B cell (primary cell): ENCODE measurements at regions not wholly inside any gene's neighbourhood (a gene's known extent, or its start where the extent isn't known, plus 50 kb on each side); places are given as distances from the start of the nearest gene placed in this dataset.

Source experiments
- ATAC-seq: fragments of 200-7000 bp; cut with Tn5 transposase; one replicate; pipeline ENCODE4 v1.10.0; 2021; ENCODE audit warnings: low read depth, mild to moderate bottlenecking, moderate number of reproducible peaks, moderate library complexity
- CTCF ChIA-PET: fragments of 350-600 bp; sonication (Branson Sonifier 250); formaldehyde crosslinking; loops from one replicate; lab custom pipeline; 2021; ENCODE audit warnings: antibody characterized with exemption, inconsistent platforms; lab: Charles Lee
- POLR2A ChIA-PET: fragments of 350-600 bp; sonication (Branson Sonifier 250); formaldehyde crosslinking; loops from one replicate; lab custom pipeline; 2021; ENCODE audit warnings: antibody characterized with exemption; lab: Charles Lee
- DNase-seq: peaks from one replicate; pipeline ENCODE4 v3.0.0; 2013
- H2AFZ ChIP-seq: 2 replicates; pipeline ENCODE4 v1.6.1; 2012; ENCODE audit warnings: mild to moderate bottlenecking, low read depth, low read length; ENCODE audit not compliant: insufficient read depth, poor library complexity, severe bottlenecking
- H3K27ac ChIP-seq, 2 donors: 1 replicate in 1 of 2; 2 replicates in 1 of 2; pipeline ENCODE4 v1.5.1; 2012 to 2013; ENCODE audit warnings: low read length in 2 of 2, mild to moderate bottlenecking in 2 of 2, moderate library complexity in 1 of 2
- H3K27me3 ChIP-seq, 4 experiments: fragments of 200-600 bp in 1 of 4; sonication (generic) in 1 of 4; replicated peaks in 1 of 4; 1 replicate in 2 of 4; 2 replicates in 2 of 4; pipeline versions ENCODE4 v1.6.1 to v1.7.0; 2013 to 2016; ENCODE audit warnings: low read length in 3 of 4, mild to moderate bottlenecking in 2 of 4, mixed read lengths in 1 of 4, moderate library complexity in 1 of 4; ENCODE audit not compliant: insufficient read depth in 4 of 4, control insufficient read depth in 3 of 4; ENCODE audit errors: control extremely low read depth in 1 of 4
- H3K36me3 ChIP-seq, 2 experiments: replicated peaks in 1 of 2; 1 replicate in 1 of 2; 2 replicates in 1 of 2; pipeline versions ENCODE4 v1.6.1 to v1.7.1; 2013; ENCODE audit warnings: low read length in 1 of 2; ENCODE audit not compliant: insufficient read depth in 2 of 2, control insufficient read depth in 1 of 2; ENCODE audit errors: control extremely low read depth in 1 of 2, extremely low read depth in 1 of 2
- H3K4me1 ChIP-seq, 2 donors: fragments of 200-600 bp in 1 of 2; sonication (generic) in 1 of 2; 1 replicate in 1 of 2; 2 replicates in 1 of 2; pipeline versions ENCODE4 v1.5.1 to v1.6.1; 2013 to 2017; ENCODE audit warnings: low read length in 2 of 2; ENCODE audit not compliant: control insufficient read depth in 2 of 2, insufficient read depth in 2 of 2
- H3K4me2 ChIP-seq: replicated peaks from 2 replicates; pipeline ENCODE3; 2012; ENCODE audit warnings: mild to moderate bottlenecking, low read depth, low read length; ENCODE audit not compliant: poor library complexity, severe bottlenecking
- H3K4me3 ChIP-seq, 5 experiments: fragments of 200-600 bp in 1 of 5; sonication (generic) in 1 of 5; 1 replicate in 3 of 5; 2 replicates in 2 of 5; pipeline versions ENCODE4 v1.5.1 to v1.7.0; 2011 to 2016; ENCODE audit warnings: low read length in 4 of 5, mild to moderate bottlenecking in 4 of 5, low read depth in 2 of 5, control low read depth in 1 of 5, moderate library complexity in 1 of 5; ENCODE audit not compliant: insufficient read depth in 1 of 5; ENCODE audit errors: control extremely low read depth in 1 of 5, extremely low read depth in 1 of 5
- H3K79me2 ChIP-seq: fragments of 200-600 bp; sonication (generic); one replicate; pipeline ENCODE4 v1.6.0; 2016; ENCODE audit warnings: low read length; ENCODE audit not compliant: control insufficient read depth, insufficient read depth
- H3K9ac ChIP-seq: fragments of 200-600 bp; sonication (generic); 2 replicates; pipeline ENCODE4 v1.6.1; 2017; ENCODE audit warnings: mild to moderate bottlenecking, low read length, moderate library complexity
- H3K9me3 ChIP-seq, 3 donors: one replicate each; pipeline versions ENCODE4 v1.6.1 to v1.7.1; 2013; ENCODE audit warnings: low read length in 2 of 3; ENCODE audit not compliant: control insufficient read depth in 2 of 3, insufficient read depth in 1 of 3; ENCODE audit errors: control extremely low read depth in 1 of 3
- H4K20me1 ChIP-seq: 2 replicates; pipeline ENCODE4 v1.6.0; 2012; ENCODE audit warnings: mild to moderate bottlenecking, low read length; ENCODE audit not compliant: insufficient read depth, control insufficient read depth, poor library complexity, severe bottlenecking
- H3K27ac Mint-ChIP-seq: one replicate; pipeline ENCODE4 v1.8.0; 2021; ENCODE audit warnings: mixed read lengths
- H3K27me3 Mint-ChIP-seq: one replicate; pipeline ENCODE4 v1.8.0; 2021; ENCODE audit warnings: mixed read lengths
- H3K4me1 Mint-ChIP-seq: one replicate; pipeline ENCODE4 v1.8.0; 2021; ENCODE audit warnings: mixed read lengths
- H3K4me3 Mint-ChIP-seq: one replicate; pipeline ENCODE4 v1.8.0; 2021; ENCODE audit warnings: mixed read lengths
- H3K9me3 Mint-ChIP-seq: one replicate; pipeline ENCODE4 v1.8.0; 2022; ENCODE audit warnings: mixed read lengths; ENCODE audit not compliant: insufficient read depth
- CTCF ChIP-seq: fragments of 200-600 bp; IDR thresholded peaks from one replicate; pipeline ENCODE4 v1.8.0; 2022; ENCODE audit warnings: antibody characterized with exemption, mild to moderate bottlenecking
- EZH2 ChIP-seq: IDR thresholded peaks from 2 replicates; pipeline ENCODE4 v1.6.1; 2012; ENCODE audit warnings: borderline replicate concordance, low read depth, mild to moderate bottlenecking, moderate library complexity, low read length; ENCODE audit not compliant: insufficient read depth, poor library complexity, severe bottlenecking
- WGBS: methylation state at CpG from one replicate; pipeline ENCODE4 v1.1.5; 2013; ENCODE audit warnings: missing lambda C conversion rate; ENCODE audit not compliant: insufficient coverage; 5-methylcytosine and 5-hydroxymethylcytosine counted together
- intact Hi-C: fragments of 100-400 bp; cut with micrococcal nuclease; formaldehyde crosslinking; loops from one replicate; pipeline ENCODE4 v1.10.0; 2022

GRCh38 chr15:99902248-99902928 is 169.2 kb upstream of the LYSMD4 start:
- H3K4me1 ChIP-seq, result no peaks in the 10 kb centered on the region
- no peaks in the 10 kb centered on the region for H3K36me3 ChIP-seq
- no peak overlapping the region for H3K27ac ChIP-seq
- peaks cover 19% of the 10 kb centered on the region for H3K27me3 Mint-ChIP-seq
- H3K9me3 ChIP-seq, result no peaks in the 10 kb centered on the region
- ATAC-seq (no peak), DNase-seq (no peak)
- H3K4me1 Mint-ChIP-seq, result no peaks in the 10 kb centered on the region
- no peak overlapping the region for H3K4me2 ChIP-seq
- POLR2A ChIA-PET, result no interaction called here
- CTCF ChIA-PET, result no interaction called here
- no peaks in the 10 kb centered on the region for H3K27me3 ChIP-seq
- H3K4me3 ChIP-seq, result no peak overlapping the region
- H4K20me1 ChIP-seq, result no peaks in the 10 kb centered on the region
- TF ChIP-seq EZH2 (no peak), CTCF (no peak)
- H3K4me3 Mint-ChIP-seq, result no peak overlapping the region
- H3K27ac Mint-ChIP-seq, result no peak overlapping the region
- no peak overlapping the region for H3K9ac ChIP-seq
- no peak overlapping the region for H2AFZ ChIP-seq
- intact Hi-C loops, result no loop called here
- H3K79me2 ChIP-seq, result no peaks in the 10 kb centered on the region
- peaks cover 4% of the 10 kb centered on the region for H3K9me3 Mint-ChIP-seq
- WGBS, result 80% methylated on average over 1 of the region's 1 CpG

DNA sequence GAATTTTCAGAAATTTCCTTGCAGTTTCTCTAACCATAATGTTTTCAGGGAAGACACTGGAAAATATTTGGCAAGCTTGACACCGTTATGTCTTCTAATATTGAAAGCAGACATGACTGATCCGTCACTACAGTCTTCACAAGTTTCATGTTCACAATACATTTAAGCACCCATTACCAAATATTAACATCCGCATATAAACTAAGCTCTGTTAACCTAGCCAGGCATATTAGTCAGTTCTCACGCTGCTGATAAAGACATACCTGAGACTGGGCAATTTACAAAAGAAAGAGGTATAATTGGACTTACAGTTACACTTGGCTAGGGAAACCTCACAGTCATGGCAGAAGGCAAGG is 162.7 kb upstream of the LYSMD4 start:
- Histone ChIP-seq H3K4me1 (peaks cover 0 to 4% of the 10 kb centered on the region in 2 donors), H3K4me3 (no peak overlapping the region), H4K20me1 (no peaks in the 10 kb centered on the region), H2AFZ (no peak overlapping the region), H3K9ac (no peak overlapping the region), H3K27me3 (no peaks in the 10 kb centered on the region), H3K79me2 (no peaks in the 10 kb centered on the region), H3K27ac (no peak overlapping the region), H3K9me3 (no peaks in the 10 kb centered on the region), H3K36me3 (no peaks in the 10 kb centered on the region), H3K4me2 (no peak overlapping the region)
- H3K4me3 Mint-ChIP-seq, result no peak overlapping the region
- ChIA-PET CTCF (interaction anchor here (0.6 kb wide), 1 partner anchor 30 kb away, joined by 3 read pairs; no protein-coding TSS in a partner anchor), POLR2A (no interaction called here)
- ATAC-seq (no peak), DNase-seq (no peak)
- peaks cover 6% of the 10 kb centered on the region for H3K4me1 Mint-ChIP-seq
- H3K9me3 Mint-ChIP-seq, result peaks cover 4% of the 10 kb centered on the region
- H3K27ac Mint-ChIP-seq, result no peak overlapping the region
- peaks cover 24% of the 10 kb centered on the region for H3K27me3 Mint-ChIP-seq
- intact Hi-C loops, result no loop called here
- WGBS, result 83% methylated on average over 3 of the region's 4 CpGs
- TF ChIP-seq EZH2 (no peak), CTCF (no peak)
